Keratinocyte (primary cell): ENCODE measurements at regions not wholly inside any gene's neighbourhood (a gene's known extent, or its start where the extent isn't known, plus 50 kb on each side); places are given as distances from the start of the nearest gene placed in this dataset.

Source experiments
- EZH2 ChIP-seq: IDR thresholded peaks from one replicate; pipeline ENCODE4 v1.6.1; 2012; ENCODE audit warnings: inconsistent platforms, mild to moderate bottlenecking, low read length, moderate library complexity
- TF ChIP-seq, protein P1 (sequence below), 3 experiments: IDR thresholded peaks in 1 of 3; conservative IDR thresholded peaks in 1 of 3; optimal IDR thresholded peaks in 1 of 3; 2 replicates in 2 of 3; 3 replicates in 1 of 3; pipeline versions ENCODE3 to v1.5.1; 2011; ENCODE audit warnings: low read length in 3 of 3, mild to moderate bottlenecking in 3 of 3, moderate library complexity in 2 of 3, control low read depth in 1 of 3, inconsistent platforms in 1 of 3; ENCODE audit not compliant: insufficient read depth in 2 of 3; ENCODE audit errors: extremely low read depth in 1 of 3

DNA sequence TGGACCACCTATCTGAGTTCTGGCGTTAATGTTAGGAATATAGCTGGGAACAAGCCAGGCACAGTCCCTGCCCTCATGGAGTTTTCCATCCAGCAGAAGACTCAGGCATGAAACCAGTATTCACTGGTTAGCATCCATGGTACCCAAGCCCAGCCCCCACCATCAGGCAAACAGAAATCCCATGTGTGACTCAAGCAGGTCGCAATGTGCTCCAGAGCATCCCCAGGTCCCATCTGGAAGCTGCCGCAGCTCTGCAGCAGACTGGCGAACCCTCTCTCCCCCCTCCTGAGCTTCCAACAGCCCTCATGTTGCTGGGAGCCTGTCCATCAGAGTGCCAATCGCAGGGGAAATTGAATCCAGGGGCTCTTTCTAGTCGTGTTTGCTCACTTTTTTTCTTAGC, 174.2 kb downstream of the RRAGC start:
- TF ChIP-seq, protein P1, sequence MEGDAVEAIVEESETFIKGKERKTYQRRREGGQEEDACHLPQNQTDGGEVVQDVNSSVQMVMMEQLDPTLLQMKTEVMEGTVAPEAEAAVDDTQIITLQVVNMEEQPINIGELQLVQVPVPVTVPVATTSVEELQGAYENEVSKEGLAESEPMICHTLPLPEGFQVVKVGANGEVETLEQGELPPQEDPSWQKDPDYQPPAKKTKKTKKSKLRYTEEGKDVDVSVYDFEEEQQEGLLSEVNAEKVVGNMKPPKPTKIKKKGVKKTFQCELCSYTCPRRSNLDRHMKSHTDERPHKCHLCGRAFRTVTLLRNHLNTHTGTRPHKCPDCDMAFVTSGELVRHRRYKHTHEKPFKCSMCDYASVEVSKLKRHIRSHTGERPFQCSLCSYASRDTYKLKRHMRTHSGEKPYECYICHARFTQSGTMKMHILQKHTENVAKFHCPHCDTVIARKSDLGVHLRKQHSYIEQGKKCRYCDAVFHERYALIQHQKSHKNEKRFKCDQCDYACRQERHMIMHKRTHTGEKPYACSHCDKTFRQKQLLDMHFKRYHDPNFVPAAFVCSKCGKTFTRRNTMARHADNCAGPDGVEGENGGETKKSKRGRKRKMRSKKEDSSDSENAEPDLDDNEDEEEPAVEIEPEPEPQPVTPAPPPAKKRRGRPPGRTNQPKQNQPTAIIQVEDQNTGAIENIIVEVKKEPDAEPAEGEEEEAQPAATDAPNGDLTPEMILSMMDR (optimal IDR thresholded peaks at IDR 0.05 in 1 of 3, IDR thresholded peaks at IDR 0.05 in 1 of 3, conservative IDR thresholded peaks at IDR 0.05 in 1 of 3; ENCODE audit: extremely low read depth in 1 of 3, insufficient read depth in 2 of 3, low read length in 3 of 3), result no peak
- no peak for TF ChIP-seq EZH2
